Pulmonary artery endothelial cell (primary cell): ENCODE measurements at regions not wholly inside any gene's neighbourhood (a gene's known extent, or its start where the extent isn't known, plus 50 kb on each side); places are given as distances from the start of the nearest gene placed in this dataset.

Experiments
- DNase-seq: peaks from one replicate; pipeline ENCODE4 v3.0.0-alpha.2; 2011; ENCODE audit warnings: low read depth, low spot score

GRCh38 chr12:124687174-124687902, 119.9 kb upstream of the NCOR2 start:
- DNase-seq: no peak

GRCh38 chr12:124686370-124687173, 119.2 kb upstream of the NCOR2 start:
- DNase-seq: no peak

DNA sequence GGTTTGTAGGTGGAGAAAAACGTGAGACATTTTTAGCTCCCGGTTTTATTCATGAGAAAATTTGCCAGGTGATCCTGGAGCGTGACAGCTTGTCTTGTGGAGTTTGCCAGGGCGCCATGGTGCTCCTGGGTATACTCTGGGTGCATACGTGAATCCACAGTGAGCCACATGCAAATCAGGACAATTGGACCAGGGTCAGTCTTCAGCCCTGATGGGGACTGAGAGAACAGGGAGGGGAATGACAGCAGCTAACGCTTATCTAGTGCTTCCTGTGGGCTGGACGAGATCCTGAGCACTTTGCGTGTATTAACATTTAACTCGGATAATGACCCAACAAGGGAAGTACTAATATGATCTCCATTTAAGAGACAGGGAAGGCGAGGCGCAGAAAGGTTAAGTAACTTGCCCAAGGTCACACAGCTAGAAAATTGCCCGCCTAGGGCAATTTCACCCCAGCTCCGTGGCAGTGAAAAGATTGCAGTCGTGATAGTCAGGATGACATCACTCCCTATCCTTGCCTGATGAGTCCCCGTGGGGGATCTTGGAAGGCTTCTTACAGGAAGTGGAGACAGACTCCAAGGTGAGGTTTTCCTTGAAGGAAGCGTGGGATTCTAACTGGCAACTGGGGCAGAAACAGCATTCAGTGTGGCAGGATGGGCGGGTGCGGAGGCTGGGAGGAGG, 118.4 kb upstream of the NCOR2 start:
- no peak for DNase-seq

DNA sequence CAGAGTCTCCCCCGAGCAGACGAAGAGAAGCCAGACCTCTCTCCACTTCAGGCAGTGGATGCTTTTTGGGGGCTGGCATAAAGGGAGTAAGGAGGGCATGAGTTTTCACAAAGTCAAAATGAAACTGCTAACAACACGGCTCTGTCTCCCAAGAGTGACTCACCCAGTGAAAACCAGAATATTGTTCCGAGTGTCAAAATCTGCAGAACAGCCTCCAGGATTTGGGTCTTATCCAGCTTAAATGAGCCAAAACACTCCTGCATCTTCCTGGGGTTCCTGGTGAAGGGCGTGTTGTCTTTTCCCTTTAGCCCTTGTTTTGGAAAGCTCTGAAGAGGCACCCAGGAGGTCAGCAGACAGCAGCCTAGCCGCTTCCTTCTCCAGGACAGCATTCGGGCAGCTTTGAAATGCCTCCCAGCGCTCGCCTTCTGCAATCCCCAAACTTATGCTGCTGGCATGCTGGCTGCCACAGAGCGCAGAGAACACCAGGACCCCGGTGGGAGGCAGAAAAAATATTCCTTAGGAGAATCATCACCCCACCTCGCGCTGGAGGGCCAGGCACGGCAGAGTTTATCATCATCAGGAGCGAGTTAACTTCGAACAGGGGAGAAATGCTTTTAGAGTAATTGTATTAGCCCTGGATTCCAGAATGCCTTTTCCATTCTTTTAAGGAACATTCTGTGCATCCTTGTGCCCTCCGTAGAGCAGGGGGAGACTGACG, 117.7 kb upstream of the NCOR2 start:
- no peak for DNase-seq

DNA sequence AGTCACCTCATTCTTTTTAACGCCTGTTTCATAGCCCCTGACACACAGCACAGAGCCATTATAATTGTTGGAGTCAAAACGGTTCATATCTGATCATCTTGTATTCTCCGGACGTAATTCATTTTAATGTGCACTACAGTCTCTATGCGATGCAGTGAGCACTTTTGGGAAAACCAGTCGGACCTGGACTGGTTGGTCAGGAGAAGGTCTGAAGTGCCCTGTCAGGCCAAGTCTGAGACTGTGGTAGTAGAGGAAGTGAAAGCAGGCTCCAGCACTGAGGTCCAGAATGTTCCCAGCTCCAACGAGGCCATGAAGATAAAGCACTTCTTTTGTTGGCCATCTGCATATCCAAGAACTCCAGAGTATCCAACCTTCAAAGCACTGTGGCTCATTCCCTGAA, 117.1 kb upstream of the NCOR2 start:
- no peak for DNase-seq

DNA sequence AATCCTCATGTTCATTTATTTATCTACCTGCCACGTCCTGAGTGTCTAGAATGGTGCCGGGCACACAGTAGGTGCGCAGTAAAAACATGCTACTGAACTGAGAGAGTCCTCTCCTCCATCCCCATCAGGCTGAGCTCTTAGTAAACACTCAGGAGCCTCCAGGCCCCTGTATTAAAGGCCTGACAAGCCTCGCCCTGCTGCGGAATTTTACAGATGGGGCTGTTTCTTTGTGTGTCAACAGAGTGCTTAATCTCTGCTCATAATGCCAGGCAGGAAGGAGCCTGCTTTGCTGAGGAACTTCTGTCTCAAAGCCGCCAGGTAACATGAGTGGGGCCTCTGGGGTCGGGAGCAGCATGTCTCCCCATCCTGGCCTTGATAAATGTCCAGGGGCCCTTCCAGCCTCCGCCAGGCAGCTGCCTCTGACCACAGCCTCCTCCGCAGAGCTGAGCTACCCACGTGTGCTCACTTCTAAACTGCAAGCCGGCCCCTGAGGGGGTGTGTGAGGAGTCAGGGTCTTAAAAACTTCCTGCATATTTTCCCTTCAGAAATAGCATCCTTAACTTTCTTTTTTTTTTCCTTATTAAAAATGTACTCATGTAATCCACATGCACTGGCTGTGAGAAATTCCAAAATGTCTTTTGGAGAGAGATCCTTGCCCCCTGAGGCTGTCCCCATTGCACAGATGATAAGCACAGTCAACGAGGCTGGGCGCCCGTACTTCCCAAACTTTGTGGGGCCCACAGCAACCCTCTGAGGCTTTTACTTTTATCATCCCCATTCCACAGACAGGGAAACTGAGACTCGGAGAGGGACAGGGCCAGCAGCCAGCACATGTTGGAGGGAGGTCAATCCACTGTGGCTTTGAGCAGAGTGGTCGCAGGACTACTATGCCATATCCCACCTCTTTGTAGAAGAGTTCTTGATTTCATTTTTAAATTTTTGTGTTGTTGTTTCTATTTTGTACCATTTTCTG, 116.0 kb upstream of the NCOR2 start:
- DNase-seq: no peak

- no peak for DNase-seq
These were observed 115.2 kb upstream of the NCOR2 start for GRCh38 chr12:124682425-124683151.

GRCh38 chr12:124681779-124682391, 114.5 kb upstream of the NCOR2 start:
- peak; percentile 48 for DNase-seq

GRCh38 chr12:124680863-124681778, 113.7 kb upstream of the NCOR2 start:
- DNase-seq: peak; percentile 84

DNA sequence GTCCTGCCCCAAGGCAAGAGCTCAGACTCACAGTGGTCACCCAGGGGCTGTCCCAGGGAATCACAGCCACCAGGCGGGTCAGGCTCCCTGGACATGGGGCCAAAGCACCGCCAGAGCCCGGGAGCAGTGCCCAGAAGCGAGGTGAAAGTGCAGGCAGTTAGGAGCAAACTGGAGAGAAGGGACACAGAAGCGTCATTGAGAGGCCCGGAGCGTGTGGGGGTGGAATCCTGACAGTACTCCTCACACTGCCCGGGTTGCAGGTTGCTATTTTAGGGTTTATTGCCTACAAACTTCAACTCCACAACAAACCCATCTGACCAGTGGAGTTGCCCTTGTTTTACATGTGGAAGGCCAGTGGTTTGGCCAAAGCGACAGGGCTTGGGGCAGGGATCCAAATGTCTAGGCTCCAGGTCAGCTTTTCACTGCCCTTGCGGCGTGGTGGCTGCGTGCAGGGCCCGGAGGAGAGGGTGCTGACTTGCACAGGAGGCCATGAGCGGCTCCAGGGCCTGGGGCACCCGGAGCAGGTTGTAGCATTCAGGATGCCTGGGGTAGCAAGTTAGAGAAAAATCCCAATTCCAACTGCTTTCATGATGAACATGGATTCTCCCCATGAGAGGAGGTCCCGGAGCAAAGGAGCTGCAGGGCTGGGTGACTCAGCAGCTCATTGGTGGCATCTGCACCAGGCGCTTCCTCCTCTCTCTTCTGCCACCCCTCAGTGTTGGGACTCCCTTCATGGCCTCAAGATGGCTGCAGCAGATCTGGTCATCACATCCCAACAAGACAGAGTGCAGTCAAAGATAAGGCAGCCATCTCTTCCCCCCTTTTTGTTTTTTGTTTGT, 112.3 kb upstream of the NCOR2 start:
- DNase-seq: no peak

- no peak for DNase-seq
These were observed 111.6 kb upstream of the NCOR2 start for GRCh38 chr12:124679047-124679446.

DNA sequence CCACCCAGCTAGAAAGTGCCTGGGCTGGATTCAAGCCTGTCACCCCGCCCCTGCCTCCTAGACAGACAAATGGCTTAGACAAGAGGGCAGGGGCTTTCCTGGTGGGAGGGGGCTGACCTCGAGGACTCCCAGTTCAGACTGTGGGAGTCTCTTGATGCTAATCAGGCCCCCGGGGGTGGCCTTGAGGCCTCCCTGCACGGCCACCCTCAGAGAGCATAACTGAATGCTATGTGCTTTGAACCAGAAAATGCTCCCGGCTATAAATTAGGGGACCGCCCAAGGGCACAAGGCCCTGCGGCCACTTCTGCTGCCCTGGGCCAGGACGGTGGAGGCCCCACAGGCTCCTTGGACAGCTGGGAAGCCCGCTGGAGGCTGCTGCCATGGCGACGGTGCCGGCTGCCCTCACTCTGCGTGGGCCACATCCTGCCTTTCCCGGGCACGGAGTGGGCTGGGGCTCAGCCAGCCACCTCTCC, 111.0 kb upstream of the NCOR2 start:
- no peak for DNase-seq

DNA sequence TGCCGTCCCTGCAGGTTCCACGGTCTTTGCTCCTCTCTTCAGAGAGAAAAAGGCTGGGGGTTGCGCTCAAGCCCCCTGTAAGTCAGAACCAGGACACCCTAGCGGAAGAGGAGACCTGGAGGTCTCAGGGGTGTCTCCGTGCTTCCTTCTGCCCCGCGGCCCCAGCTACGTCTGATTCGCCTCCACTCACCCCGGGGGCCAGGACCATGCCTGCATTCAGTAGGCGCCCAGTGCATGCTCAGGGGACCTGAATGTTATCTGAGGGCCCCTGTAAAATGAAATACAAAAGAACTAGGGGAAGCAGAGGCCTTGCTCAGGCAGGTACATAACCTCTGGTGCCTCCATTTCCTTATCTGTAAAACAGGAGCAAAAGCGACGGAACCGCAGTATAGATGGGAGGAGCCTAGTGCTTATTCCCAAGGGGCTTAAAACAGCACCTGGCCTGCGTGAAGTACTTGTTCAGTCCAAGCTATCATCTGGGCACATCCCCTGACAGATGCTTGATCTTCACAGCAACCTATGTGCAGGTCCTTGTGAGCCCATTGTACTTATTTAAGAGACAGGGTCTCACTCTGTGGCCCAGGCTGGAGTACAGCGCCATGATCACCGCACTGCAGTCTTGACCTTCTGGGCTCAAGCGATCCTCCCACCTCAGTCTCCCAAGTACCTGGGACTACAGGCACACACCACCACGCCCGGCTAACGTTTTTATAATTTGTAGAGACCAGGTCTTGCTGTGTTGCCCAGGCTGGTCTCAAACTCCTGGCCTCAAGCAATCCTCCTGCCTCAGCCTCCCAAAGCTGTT, 110.3 kb upstream of the NCOR2 start:
- DNase-seq: no peak

DNA sequence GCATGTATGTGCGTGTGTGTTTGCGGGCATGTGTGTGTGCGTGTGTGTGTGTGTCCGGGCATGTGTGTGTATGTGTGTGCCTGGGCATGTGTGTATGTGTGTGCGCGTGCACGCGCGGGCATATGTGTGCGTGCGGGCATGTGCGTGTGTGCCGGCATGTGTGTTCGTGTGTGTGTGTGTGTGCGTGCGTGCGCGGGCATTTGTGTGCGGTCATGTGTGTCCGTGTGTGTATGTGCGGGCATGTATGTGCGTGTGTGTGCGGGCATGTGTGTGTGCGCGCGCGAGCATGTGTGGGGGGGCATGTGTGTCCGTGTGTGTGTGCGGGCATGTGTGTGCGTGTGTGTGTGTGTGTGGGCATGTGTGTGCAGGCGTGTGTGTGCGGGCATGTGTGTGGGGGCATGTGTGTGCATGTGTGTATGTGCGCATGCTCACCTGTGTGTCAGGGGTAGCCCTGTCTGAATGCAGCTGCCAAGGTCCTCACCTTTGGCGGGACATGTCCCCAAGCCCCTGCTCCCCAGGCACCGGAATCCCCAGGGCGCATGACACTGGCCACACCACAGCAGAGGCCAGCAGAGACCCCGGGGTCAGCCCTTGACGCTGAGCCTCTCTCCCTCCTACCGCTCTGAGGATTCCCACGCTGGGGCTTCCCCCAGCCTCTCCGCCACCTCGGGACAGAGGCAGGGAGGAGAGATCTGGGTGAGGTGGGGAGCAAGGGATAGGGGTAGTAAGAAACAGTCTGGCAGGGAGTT, 109.5 kb upstream of the NCOR2 start:
- DNase-seq: no peak

- DNase-seq: no peak
These were observed 108.7 kb upstream of the NCOR2 start for GRCh38 chr12:124675881-124676713.
